Ammon's horn (tissue), 1 donor: ENCODE measurements at regions not wholly inside any gene's neighbourhood (a gene's known extent, or its start where the extent isn't known, plus 50 kb on each side); places are given as distances from the start of the nearest gene placed in this dataset.

Experiments used
- DNase-seq: peaks from one replicate; pipeline ENCODE4 v3.0.0-alpha.2; 2016; ENCODE audit warnings: low spot score

- no peak for DNase-seq
Observed at GRCh38 chr2:22894761-22895160, 490.2 kb upstream of the KLHL29 start.

- no peak for DNase-seq
Observed at GRCh38 chr2:22897428-22897827, 487.6 kb upstream of the KLHL29 start.

DNA sequence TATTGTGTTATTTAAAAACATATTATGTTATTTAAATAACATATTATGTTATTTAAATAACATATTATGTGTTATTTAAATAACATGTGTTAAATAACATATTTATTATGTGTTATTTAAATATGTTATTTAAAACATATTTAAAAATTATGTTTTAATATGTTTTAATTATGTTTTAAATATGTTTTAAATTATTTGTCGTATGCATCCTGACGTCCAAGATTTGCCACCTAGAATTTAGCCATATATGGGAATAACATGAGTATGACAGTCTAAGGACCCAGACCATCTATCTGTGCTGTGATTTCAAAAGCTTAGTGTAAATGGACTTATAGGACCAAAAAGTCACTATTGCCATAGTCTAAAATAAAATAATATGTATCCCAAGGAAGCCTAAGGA, 484.3 kb upstream of the KLHL29 start:
- DNase-seq, result no peak

GRCh38 chr2:22901471-22902179, 483.4 kb upstream of the KLHL29 start:
- no peak for DNase-seq

DNA sequence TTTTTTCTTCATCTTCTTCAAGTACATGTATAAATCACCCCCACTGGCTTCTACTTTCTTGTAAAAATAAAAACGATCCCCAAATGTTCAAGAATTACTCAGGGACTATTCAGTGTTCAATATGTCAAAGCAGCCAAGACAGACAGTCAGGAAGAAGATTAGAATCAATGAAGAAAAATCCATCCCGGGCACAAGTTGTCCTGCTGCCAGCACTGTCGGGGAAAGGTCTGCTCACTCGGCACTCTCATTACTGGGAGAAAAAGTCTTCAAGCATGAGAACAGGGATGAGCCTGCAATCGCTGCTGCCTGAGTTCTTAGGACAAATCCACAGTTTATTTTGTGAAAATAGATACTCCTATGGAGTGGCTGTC, 482.8 kb upstream of the KLHL29 start:
- no peak for DNase-seq

GRCh38 chr2:22902662-22903165, 482.3 kb upstream of the KLHL29 start:
- DNase-seq, result no peak

- no peak for DNase-seq
Observed at GRCh38 chr2:22903616-22904015, 481.4 kb upstream of the KLHL29 start.

GRCh38 chr2:22904126-22904684, 480.8 kb upstream of the KLHL29 start:
- no peak for DNase-seq

DNA sequence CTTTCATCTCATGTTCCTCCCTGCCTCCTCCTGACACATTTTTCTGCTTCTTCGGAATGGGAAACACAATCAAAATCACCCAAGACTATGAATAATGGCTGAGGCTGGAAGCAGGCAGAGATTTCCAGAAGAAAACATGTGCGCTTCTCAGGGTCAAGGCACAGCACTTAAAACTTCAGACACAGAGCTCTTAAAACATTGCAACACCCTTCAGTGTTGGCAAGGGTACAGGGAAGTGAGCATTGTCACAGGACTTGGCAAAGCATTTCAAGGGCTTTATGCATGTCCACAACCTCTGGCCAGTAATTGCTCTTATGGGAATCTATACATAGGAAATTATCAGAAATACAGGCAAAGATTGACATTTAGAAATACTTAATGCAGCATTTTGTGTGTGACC, 477.6 kb upstream of the KLHL29 start:
- no peak for DNase-seq

GRCh38 chr2:22912398-22912797, 472.6 kb upstream of the KLHL29 start:
- no peak for DNase-seq

GRCh38 chr2:22929998-22930397, 455.0 kb upstream of the KLHL29 start:
- DNase-seq, result no peak

DNA sequence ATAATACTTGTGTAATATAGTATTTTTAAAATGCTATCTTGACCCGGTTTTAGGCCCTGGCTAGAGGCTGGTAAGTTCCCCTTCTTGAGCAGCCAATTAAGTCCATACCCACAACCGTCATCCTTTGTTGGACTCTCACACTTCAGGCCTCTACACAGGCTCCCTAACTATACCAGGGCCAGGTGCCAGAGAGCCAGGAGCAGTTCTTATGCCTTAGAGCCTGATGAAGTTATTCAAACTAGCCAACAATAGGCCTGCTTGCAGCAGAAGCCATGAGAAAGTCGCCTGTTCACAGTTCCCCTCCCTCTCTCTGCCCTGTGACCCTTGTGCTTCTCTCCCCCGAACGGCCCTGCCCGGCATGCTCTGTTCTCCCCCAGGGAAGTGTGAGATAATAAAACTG, 454.2 kb upstream of the KLHL29 start:
- DNase-seq, result peak; percentile 8

GRCh38 chr2:22932288-22932687, 452.7 kb upstream of the KLHL29 start:
- no peak for DNase-seq

DNA sequence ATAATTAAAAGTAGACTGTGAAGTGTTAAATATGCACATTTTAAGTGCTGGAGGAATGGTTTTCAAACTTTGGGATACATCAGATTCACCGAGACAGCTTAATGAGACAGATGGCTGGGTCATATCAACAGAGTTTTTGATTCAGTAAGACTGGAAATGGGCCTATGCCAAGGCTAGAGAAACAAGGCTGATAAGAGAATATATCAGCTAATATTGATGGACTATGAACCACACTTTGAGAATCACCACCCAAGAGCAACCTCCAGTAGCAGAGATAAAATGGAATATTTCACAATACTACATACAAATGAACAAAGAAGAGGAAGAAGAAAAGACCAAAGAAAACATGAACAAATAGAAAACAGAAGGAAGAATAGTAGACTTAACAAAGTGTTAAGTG, 450.2 kb upstream of the KLHL29 start:
- DNase-seq, result no peak

- DNase-seq, result no peak
Observed at GRCh38 chr2:22942441-22942840, 442.5 kb upstream of the KLHL29 start.

DNA sequence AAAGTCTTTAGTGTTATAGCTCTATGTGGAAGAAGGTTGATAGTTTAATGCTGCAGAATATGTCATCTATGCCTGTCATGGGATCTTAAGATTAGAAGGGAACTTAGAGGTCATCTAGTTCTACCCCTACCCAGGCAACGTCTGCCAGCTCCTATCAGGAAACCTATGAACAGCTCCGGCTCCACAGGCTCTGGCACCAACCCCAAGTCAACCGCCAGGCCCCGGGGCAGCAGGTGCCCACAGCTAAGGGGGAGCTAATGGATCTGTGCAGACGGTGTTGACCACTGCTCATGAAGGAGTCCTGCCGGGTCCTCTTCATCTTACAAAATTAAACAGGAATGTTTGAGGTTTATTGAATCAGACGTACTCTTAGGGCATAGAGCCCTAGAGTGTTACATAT, 440.8 kb upstream of the KLHL29 start:
- no peak for DNase-seq

DNA sequence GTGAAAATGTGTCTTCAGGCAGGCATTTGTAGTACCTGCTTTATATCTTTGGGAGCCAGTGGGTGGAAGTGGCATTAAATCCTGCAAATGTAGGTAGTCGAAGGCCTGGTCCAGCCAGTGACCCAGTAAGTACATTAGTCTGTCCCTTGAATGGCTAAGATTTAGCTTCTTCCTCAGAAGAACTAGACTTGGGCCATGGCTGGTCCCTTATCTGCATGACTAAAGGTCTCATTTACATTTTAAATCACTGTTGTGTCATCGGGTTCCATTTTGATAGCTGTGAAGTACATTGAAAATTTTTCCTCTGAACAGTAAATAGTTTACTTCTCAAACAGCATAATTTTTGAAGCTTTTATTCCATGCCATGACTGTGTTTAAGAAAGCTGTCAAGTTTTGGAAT, 438.4 kb upstream of the KLHL29 start:
- no peak for DNase-seq

- DNase-seq, result no peak
Observed at GRCh38 chr2:22947741-22948140, 437.2 kb upstream of the KLHL29 start.

DNA sequence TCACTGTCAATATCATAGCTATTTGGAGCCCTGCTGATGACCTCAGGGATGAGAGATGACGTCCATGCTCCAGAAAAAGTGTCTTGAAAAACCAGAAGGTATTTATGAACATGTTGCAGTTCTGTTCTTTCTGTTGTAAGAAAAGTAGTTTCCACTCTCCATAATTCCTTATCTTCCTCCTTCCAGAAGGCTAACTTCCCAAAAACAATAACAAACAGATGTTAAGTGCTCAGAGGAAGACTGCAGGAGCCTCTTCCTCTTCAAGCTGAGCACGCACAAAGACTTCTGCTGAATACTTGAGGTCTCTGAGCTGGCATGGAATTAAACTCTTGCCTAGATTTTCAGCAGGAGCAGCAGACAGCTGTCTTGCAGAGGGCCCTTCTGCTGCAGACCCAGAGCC, 434.5 kb upstream of the KLHL29 start:
- DNase-seq, result no peak

DNA sequence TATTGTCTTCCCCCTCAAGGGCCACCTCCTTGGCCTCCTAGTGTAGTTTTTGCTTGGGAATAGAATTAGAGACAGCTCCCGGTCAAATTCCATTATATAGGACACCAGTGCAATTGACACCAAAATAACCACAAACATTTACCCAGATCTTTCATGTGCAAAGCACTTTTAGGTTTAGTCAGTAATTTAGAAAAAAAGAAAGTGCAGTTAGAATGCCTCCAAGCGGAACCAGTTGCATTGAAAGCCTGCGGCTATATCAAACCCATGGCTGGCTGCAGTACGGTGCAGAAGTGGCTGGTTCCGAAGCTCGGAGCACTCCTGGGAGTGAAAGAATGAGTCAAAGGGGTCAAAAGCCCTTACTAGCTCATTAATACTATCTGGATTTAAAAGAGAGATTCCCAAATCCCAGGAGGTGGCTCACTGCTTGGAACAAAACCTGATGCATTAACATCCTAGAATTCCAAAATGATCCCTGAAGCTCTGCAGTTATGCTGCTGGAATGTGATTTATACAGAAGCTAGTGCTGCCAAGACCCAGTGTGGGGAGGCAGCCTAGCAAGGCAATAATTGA, 432.2 kb upstream of the KLHL29 start:
- no peak for DNase-seq

DNA sequence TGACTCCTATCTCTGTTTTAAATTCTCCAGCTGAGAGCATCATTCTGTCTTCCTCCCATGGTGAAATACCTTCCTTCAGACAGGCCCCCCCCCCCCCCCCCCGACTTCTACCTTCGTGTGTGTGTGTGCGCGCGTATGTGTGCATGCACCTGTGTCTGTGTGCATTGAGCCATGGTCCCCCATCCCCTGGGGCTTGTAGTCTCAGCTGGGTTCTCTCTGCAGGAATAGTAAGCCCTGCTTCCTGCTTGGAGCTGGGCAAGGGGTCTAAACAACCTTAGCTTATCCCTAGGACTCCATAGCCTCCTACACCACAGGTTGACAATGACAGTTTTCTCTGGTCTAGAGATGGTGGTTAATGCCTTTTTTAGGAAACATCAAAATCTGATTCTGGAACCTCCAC, 427.5 kb upstream of the KLHL29 start:
- DNase-seq, result no peak

DNA sequence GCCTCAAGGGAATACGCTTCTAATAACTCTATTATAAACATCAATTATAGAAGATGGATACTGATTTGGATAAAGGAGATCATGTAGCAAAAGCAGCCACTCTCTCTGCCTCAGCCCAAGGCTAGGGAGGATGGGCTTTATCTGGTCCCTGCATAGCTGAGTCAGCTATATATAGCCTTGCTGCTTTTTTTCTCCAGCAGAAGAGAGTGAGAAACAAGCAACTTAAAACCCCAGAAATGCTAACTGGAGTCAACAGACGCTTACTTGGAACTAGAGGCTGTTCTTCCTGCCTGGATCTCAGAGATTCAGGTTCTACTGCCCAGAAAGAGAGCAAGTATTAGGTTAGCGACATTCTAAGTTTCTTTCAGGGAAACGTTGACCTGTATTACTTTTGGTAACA, 426.7 kb upstream of the KLHL29 start:
- DNase-seq, result no peak

DNA sequence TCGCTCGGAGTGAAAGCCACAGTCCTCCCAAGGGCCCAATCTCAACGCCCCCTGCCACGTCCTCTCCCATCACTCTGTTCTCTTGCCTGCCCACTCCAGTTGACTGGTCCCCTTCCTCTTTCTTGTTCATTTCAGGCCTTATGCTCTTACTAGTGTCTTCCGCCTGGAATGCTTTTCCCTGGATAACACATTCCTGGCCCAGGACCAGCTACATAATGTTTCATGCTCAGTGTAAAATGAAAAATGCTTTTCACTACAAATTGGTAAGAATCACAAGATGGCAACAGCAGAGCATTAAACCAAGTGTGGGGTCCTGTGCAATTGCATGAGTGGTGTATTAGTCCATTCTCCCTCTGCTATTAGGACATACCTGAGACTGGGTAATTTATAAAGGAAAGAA, 417.2 kb upstream of the KLHL29 start:
- DNase-seq, result no peak
